Stimulated activated CD4-positive, alpha-beta T cell treated with anti-CD3 and anti-CD28 coated beads, Interleukin-1b, Interleukin-23, amount 100 ng/mL, for 48 hours (primary cell): ENCODE measurements at regions not wholly inside any gene's neighbourhood (a gene's known extent, or its start where the extent isn't known, plus 50 kb on each side); places are given as distances from the start of the nearest gene placed in this dataset.

ENCODE experiments used
- DNase-seq: peaks from one replicate; pipeline ENCODE4 v3.0.0-alpha.2; 2020

- no peak for DNase-seq
Observed at GRCh38 chr1:244157731-244158438, 106.8 kb downstream of the ZBTB18 start.

GRCh38 chr1:244159646-244160045 lies 108.6 kb downstream of the ZBTB18 start:
- DNase-seq, result no peak

- DNase-seq, result no peak
Observed at GRCh38 chr1:244160455-244161235, 109.6 kb downstream of the ZBTB18 start.

GRCh38 chr1:244161236-244161510 lies 110.1 kb downstream of the ZBTB18 start:
- no peak for DNase-seq

GRCh38 chr1:244162786-244163530 lies 111.9 kb downstream of the ZBTB18 start:
- no peak for DNase-seq

GRCh38 chr1:244163861-244164510 lies 112.9 kb downstream of the ZBTB18 start:
- no peak for DNase-seq

- no peak for DNase-seq
Observed at GRCh38 chr1:244164511-244164890, 113.4 kb downstream of the ZBTB18 start.

GRCh38 chr1:244165021-244165420 lies 113.9 kb downstream of the ZBTB18 start:
- DNase-seq, result no peak

- DNase-seq, result no peak
Observed at GRCh38 chr1:244165701-244166100, 114.6 kb downstream of the ZBTB18 start.

- no peak for DNase-seq
Observed at GRCh38 chr1:244171241-244171985, 120.3 kb downstream of the ZBTB18 start.

GRCh38 chr1:244173240-244173639 lies 122.2 kb downstream of the ZBTB18 start:
- no peak for DNase-seq

- no peak for DNase-seq
Observed at GRCh38 chr1:244173769-244174168, 122.7 kb downstream of the ZBTB18 start.

GRCh38 chr1:244174922-244175521 lies 123.9 kb downstream of the ZBTB18 start:
- no peak for DNase-seq

GRCh38 chr1:244176201-244176600 lies 125.1 kb downstream of the ZBTB18 start:
- DNase-seq, result no peak

GRCh38 chr1:244180256-244180655 lies 129.2 kb downstream of the ZBTB18 start:
- DNase-seq, result no peak

GRCh38 chr1:244181867-244182266 lies 130.8 kb downstream of the ZBTB18 start:
- DNase-seq, result no peak

- DNase-seq, result no peak
Observed at GRCh38 chr1:244183037-244183436, 132.0 kb downstream of the ZBTB18 start.

GRCh38 chr1:244186372-244186771 lies 135.3 kb downstream of the ZBTB18 start:
- no peak for DNase-seq

GRCh38 chr1:244187310-244187709 lies 136.2 kb downstream of the ZBTB18 start:
- no peak for DNase-seq

GRCh38 chr1:244191581-244191980 lies 140.5 kb downstream of the ZBTB18 start:
- no peak for DNase-seq

GRCh38 chr1:244192325-244192724 lies 141.2 kb downstream of the ZBTB18 start:
- DNase-seq, result no peak

GRCh38 chr1:244196571-244197285 lies 145.6 kb downstream of the ZBTB18 start:
- DNase-seq, result no peak
